Fibroblast of skin of right quadriceps (primary cell): ENCODE measurements at regions not wholly inside any gene's neighbourhood (a gene's known extent, or its start where the extent isn't known, plus 50 kb on each side); places are given as distances from the start of the nearest gene placed in this dataset.
"Not testable (repeated sequence)": the region's sequence is repeated elsewhere in the genome, so short reads cannot be mapped to it uniquely, and the experiment has no call there.

Source experiments
- DNase-seq: peaks from one replicate; pipeline ENCODE4 v3.0.0-alpha.2; 2013

- DNase-seq: no peak
These were observed 214.6 kb upstream of the FAM241A start for GRCh38 chr4:111930659-111931058.

GRCh38 chr4:111933703-111934102 lies 211.6 kb upstream of the FAM241A start:
- DNase-seq: no peak

DNA sequence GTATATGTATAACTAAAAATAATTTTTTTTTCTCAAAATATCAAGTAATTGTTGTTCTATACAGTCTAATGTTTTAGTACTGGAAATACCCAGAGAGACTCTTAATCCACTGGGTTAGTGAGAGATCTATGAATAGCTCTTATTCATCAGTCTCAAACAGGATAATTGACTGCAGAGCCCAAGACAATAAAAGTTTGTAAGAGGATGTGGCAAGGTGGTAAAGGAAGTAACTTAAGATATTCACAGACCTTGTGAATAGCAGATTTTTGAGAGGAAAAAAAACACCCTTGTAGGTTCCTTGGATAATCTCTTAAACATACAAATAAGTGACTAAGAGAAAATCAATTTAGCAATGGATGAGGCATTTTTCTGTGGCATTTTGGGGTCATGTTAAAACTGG lies 210.9 kb upstream of the FAM241A start:
- peak; percentile 60 for DNase-seq

- peak; percentile 61 for DNase-seq
These were observed 207.9 kb upstream of the FAM241A start for GRCh38 chr4:111937368-111937767.

GRCh38 chr4:111941957-111942356 lies 203.3 kb upstream of the FAM241A start:
- DNase-seq: no peak

- peak; percentile 62 for DNase-seq
These were observed 201.5 kb upstream of the FAM241A start for GRCh38 chr4:111943796-111944203.

DNA sequence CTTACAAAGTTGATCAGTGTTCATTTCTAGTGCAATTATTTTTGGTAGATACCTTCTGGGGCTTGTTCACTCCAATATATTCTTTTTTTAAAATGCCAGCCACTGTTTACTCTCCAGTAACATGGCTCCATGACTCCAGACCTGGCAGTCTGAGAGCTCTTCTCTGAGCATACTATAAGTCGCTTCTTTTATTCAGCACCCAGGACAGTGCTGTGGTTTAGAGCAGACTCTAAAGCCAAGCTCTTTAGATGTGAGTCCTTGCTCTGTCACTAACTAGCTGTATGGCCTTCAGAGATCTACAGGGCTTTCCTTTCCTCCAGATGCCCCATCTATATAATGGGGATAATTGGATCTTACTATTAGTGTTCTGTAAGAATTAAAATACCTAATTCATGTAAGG lies 200.2 kb upstream of the FAM241A start:
- DNase-seq: peak; percentile 32

DNA sequence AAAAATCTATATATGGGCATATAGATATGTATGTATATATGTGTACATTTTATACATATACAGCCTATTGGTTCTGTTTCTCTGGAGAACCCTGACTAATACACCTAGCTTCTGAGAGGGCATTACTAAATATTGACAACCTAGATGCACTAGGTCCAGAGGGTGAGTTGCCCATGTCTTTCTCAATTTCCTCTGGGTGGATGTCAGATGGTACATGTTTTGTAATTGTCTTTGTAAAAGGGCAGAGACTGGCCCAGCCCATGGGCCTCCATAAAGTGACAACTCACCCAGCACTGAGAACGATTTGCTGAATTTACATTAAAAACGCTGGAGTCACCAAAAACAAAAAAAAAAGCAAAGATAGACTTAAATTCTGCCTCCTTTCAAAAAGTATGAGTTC lies 198.5 kb upstream of the FAM241A start:
- no peak for DNase-seq

DNA sequence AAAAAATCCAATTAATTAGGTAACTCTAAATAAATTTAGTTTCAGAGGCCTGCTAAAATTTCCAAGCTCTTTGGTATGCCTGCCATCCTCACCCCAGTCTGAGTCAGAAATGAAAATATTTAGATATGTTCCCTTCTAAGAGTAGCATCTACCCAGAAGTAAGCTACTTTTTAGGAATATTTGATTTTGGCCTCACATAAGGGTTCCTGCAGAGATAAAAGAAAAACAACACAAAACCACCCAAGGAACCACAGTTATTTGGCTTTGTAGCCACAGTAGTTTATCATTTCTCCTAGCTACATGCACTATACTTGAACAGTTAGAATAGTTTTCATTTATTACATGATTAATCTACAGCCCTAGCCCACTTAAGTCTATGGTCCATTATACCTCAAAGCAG lies 192.6 kb upstream of the FAM241A start:
- peak; percentile 70 for DNase-seq

DNA sequence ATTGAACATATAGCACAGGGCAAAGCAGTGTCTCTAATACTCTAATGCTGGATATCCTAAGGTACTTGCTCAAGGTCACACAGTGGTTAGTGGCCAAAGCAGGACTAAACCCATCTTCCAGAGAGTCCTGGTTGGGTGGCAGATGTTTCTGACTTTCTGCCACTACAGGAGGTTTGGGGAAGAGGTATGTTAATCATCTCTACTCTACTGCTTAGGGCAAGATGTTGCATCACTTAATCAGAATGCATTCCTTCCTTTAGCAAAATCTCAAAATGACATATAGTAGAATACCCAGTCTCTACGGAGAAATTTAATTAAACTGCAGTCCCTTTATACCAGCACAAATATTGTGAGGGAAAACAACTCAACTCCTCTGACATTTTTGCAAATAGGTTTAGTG lies 190.7 kb upstream of the FAM241A start:
- no peak for DNase-seq

GRCh38 chr4:111955001-111955400 lies 190.3 kb upstream of the FAM241A start:
- DNase-seq: no peak

GRCh38 chr4:111957116-111957515 lies 188.1 kb upstream of the FAM241A start:
- DNase-seq: no peak

DNA sequence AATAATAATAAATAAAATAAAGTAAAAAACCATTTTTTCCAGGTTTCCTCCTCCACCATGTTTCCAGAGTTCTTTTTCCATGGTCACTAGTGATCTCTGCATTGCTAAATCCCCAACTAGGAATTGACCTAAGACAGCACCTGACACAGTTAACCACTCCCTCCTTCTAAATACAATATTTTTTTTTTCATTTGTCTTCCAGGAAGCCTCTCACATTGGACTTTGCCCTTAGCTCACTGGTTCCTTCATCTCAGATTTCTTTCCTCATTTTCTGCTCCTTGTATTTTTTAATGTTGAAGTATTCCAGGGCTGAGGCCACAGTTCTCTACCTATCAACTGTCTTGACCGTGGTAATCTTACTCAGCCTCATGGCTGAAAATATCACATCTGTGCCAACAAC lies 187.3 kb upstream of the FAM241A start:
- no peak for DNase-seq

DNA sequence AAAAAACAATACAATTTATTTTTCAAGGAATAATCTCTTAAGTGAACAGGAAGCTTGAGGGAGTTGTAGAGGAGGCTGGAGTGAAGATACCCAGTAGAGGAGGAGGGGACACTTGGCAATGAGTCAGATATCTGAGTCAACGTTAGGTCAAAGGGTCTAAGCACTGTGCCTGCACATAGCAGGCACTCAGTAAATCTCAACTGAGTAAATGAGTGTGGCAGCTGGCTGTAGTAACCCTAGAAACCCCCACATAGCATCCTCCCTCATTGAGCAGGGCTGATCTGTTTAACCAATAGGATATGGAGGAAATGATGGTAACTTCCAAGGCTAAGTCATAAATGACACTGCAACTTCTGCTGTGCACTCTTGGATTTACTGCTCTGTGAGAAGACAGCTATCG lies 186.0 kb upstream of the FAM241A start:
- DNase-seq: peak; percentile 89

- DNase-seq: peak; percentile 66
These were observed 185.0 kb upstream of the FAM241A start for GRCh38 chr4:111960241-111960667.

- not testable (repeated sequence) for DNase-seq
These were observed 184.2 kb upstream of the FAM241A start for GRCh38 chr4:111961026-111961425.

GRCh38 chr4:111961809-111962208 lies 183.4 kb upstream of the FAM241A start:
- DNase-seq: peak; percentile 72

DNA sequence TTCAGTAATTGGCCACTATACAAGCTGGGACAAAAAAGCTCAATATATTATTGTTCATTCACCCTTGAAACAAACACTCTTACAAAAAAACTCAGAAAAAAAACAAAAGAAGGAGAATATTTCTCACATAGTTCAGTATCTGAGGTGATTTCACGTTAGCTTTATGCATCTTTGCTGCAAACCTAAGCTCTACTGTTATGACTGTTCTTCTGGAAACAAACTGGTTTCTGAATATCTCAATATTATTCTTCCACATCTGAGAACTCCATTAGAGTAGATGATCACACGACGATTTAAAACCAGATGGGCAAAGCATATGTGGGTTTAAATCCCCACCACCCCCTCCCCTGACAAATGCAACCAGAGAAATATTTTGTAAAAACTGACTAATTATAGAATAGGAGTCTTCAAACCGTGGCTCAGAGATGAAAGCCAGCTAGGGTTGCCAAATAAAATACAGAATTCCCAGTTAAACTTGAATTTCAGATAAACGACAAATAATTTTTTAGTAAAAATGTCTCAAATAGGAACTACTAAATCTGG lies 182.0 kb upstream of the FAM241A start:
- DNase-seq: no peak

DNA sequence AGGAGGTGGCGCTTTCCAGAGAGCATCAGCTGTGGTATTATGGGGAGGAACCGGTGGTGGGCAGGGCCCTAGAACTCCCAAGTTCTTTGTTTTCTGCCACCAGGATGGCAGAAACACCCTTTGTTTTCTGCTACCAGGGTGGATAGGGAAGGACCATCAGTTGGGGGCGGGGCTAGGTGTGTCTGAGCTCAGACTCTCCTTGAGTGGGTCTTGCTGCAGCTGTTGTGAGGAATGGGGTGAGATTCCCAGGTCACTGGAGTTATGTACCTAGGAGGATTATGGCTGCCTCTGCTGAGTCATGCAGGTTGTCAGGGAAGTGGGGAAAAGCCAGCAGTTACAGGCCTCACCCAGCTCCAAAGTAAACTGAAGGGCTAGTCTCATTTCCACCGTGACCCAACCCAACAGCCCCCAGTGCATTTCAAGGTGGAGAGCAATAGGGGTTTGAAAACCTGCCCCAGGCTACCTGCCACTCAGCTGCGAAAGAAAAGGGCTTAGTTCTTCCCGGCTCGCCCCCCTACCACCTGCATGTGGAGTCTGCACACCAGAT lies 167.8 kb upstream of the FAM241A start:
- DNase-seq: no peak

- DNase-seq: no peak
These were observed 165.3 kb upstream of the FAM241A start for GRCh38 chr4:111979921-111980320.

- no peak for DNase-seq
These were observed 163.2 kb upstream of the FAM241A start for GRCh38 chr4:111982089-111982488.

DNA sequence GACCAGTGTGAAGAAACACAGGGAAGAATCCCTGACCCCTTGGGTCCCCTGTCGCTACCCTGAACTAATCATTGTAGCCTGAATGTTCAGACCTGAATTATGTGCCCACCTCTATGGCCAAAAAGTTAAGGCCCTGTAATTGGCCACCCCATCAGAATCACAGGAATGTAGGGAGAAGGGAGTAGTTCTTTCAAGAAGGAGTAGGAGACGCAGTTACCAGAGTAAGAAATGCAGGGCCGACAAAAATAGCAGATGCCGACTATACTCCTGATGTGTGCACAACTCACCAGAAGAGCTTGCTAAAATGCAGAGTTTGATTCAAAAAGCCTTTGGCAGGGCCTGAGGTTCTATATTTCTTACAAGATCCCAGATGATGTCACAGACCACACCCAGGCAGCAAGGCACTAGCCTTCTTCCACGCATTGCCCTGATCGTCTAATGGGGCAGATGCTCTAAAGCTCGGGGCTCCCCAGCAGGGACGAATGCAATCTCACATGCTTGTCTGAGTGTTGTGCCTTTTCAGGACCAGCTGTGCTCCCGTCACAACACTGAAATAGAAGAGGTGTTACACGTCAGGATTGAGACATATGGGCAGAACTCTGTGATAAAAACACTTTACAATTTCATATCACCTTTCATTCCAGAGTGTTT lies 161.0 kb upstream of the FAM241A start:
- no peak for DNase-seq

DNA sequence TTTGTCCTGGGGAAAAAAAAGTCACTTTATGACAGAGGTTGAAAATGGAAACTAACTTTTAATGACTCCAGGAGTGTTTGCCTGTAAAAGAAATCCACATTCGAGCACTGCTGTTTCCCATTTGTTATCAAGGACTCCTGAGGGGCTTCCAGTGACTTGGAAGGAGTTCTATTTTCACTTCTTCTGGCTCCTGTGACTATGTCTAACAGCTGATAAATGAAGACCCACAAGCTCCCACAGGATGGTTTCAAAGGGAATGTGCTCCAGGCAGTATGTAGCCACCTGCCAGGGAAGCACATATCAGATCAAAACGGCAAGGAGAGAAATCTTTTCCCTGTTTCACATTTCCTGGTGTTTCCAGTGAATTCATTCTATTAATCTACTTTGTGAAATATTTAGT lies 159.8 kb upstream of the FAM241A start:
- DNase-seq: no peak

DNA sequence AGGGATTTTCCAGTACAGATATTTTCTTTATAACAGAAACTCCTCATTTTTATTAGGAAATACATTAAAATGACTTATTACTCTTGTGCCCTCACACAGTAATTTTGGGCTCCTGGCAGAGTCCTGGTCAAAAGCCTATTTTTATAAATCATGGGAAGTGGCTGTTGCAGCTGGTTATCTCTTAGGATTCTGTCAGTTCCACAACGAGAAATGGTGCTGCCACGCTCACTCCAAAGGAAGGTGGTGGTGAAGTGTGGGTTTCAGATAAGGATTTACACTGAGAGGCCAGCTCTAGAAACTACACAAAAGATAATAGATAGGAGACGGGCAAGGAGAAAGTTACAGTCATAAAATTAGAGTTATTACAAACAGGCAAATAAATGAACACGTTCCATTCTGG lies 159.2 kb upstream of the FAM241A start:
- no peak for DNase-seq

DNA sequence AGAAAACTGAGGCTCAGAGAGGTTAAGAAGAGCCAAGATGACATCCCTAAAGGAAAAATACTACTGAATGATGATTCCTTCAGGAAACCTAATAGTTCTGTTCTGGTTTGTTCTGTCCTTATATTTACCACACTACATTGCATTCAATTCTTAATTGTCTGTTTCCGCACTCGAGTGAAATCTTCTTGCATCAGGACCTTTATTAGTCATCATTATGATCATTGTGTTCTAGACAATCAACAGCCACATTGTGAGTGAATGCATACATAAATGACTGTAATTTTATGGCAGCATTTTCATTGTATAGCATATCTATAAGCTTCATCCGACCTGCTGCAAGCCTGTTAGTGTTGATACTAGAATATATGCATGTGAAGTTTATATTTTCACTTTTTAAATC lies 156.7 kb upstream of the FAM241A start:
- no peak for DNase-seq
